HEK293T (cell line): ENCODE measurements at regions not wholly inside any gene's neighbourhood (a gene's known extent, or its start where the extent isn't known, plus 50 kb on each side); places are given as distances from the start of the nearest gene placed in this dataset.

Experiments
- ARNT ChIP-seq: fragments of 450-650 bp; IDR thresholded peaks from 2 replicates; pipeline ENCODE4 v1.6.1; 2017; ENCODE audit warnings: mild to moderate bottlenecking
- BHLHE40 ChIP-seq: fragments of 450-650 bp; IDR thresholded peaks from 2 replicates; pipeline ENCODE4 v1.6.1; 2016; ENCODE audit warnings: mild to moderate bottlenecking, moderate library complexity, borderline replicate concordance
- CTBP1 ChIP-seq: fragments of 450-650 bp; IDR thresholded peaks from 2 replicates; pipeline ENCODE4 v1.6.1; 2016; ENCODE audit warnings: borderline replicate concordance
- FOXA1 ChIP-seq: fragments of 450-650 bp; IDR thresholded peaks from 2 replicates; pipeline ENCODE4 v1.6.1; 2016; ENCODE audit warnings: mild to moderate bottlenecking
- FOXK2 ChIP-seq: fragments of 450-650 bp; IDR thresholded peaks from 2 replicates; pipeline ENCODE4 v1.6.1; 2016; ENCODE audit warnings: mild to moderate bottlenecking
- FOXM1 ChIP-seq: fragments of 450-650 bp; IDR thresholded peaks from 2 replicates; pipeline ENCODE4 v1.6.1; 2017; ENCODE audit warnings: mild to moderate bottlenecking, borderline replicate concordance
- HDGF ChIP-seq: fragments of 450-650 bp; IDR thresholded peaks from 2 replicates; pipeline ENCODE4 v1.6.1; 2017; ENCODE audit warnings: antibody characterized with exemption, borderline replicate concordance
- L3MBTL2 ChIP-seq: fragments of 450-650 bp; conservative IDR thresholded peaks from 2 replicates; pipeline ENCODE4 v1.6.1; 2016; ENCODE audit warnings: mild to moderate bottlenecking
- NFRKB ChIP-seq: fragments of 450-650 bp; IDR thresholded peaks from 2 replicates; pipeline ENCODE4 v1.6.1; 2016; ENCODE audit warnings: mild to moderate bottlenecking, moderate library complexity
- PKNOX1 ChIP-seq: fragments of 450-650 bp; IDR thresholded peaks from 2 replicates; pipeline ENCODE4 v1.6.1; 2016
- SUZ12 ChIP-seq: fragments of 450-650 bp; IDR thresholded peaks from 2 replicates; pipeline ENCODE4 v1.6.1; 2016; ENCODE audit warnings: mild to moderate bottlenecking
- TARDBP ChIP-seq: fragments of 450-650 bp; IDR thresholded peaks from 2 replicates; pipeline ENCODE4 v1.6.1; 2016
- ZNF384 ChIP-seq: fragments of 450-650 bp; IDR thresholded peaks from 2 replicates; pipeline ENCODE4 v1.6.1; 2016

- TF ChIP-seq SUZ12 (no peak), FOXM1 (no peak), L3MBTL2 (no peak), HDGF (no peak), FOXA1 (no peak), BHLHE40 (no peak), ARNT (no peak), NFRKB (no peak), TARDBP (no peak), ZNF384 (no peak), FOXK2 (no peak), PKNOX1 (no peak), CTBP1 (no peak)
Measured at GRCh38 chr6:40753048-40753447, 165.9 kb upstream of the LRFN2 start.
